Endothelial cell (in vitro differentiated cells): ENCODE measurements at regions not wholly inside any gene's neighbourhood (a gene's known extent, or its start where the extent isn't known, plus 50 kb on each side); places are given as distances from the start of the nearest gene placed in this dataset.
"Not testable (repeated sequence)": the region's sequence is repeated elsewhere in the genome, so short reads cannot be mapped to it uniquely, and the experiment has no call there.

Source experiments
- DNase-seq: peaks from one replicate; pipeline ENCODE4 v3.0.0; 2021; ENCODE audit warnings: low spot score
- H3K27ac Mint-ChIP-seq: one replicate; pipeline ENCODE4 v1.8.0; 2021; ENCODE audit warnings: mixed read lengths, inconsistent platforms; ENCODE audit not compliant: unreplicated experiment
- H3K27me3 Mint-ChIP-seq: one replicate; pipeline ENCODE4 v1.8.0; 2021; ENCODE audit warnings: mild to moderate bottlenecking, moderate library complexity, mixed read lengths, inconsistent platforms; ENCODE audit not compliant: unreplicated experiment
- H3K36me3 Mint-ChIP-seq: one replicate; pipeline ENCODE4 v1.8.0; 2021; ENCODE audit warnings: mild to moderate bottlenecking, low read depth, mixed read lengths, inconsistent platforms; ENCODE audit not compliant: unreplicated experiment
- H3K4me1 Mint-ChIP-seq: one replicate; pipeline ENCODE4 v1.8.0; 2021; ENCODE audit warnings: mild to moderate bottlenecking, mixed read lengths, inconsistent platforms; ENCODE audit not compliant: unreplicated experiment
- H3K4me3 Mint-ChIP-seq: one replicate; pipeline ENCODE4 v1.8.0; 2021; ENCODE audit warnings: mild to moderate bottlenecking, mixed read lengths, inconsistent platforms; ENCODE audit not compliant: unreplicated experiment
- H3K9me3 Mint-ChIP-seq: one replicate; pipeline ENCODE4 v1.8.0; 2021; ENCODE audit warnings: mixed read lengths, inconsistent platforms; ENCODE audit not compliant: unreplicated experiment
- CTCF ChIP-seq: fragments of 200-600 bp; sonication (generic); IDR thresholded peaks from one replicate; pipeline ENCODE4 v1.5.0; 2021; ENCODE audit warnings: antibody characterized with exemption; ENCODE audit not compliant: unreplicated experiment

- H3K9me3 Mint-ChIP-seq = peaks cover 8% of the 10 kb centered on the region
Measured at GRCh38 chr2:85942346-85942957, 53.7 kb upstream of the ST3GAL5 start.

GRCh38 chr2:85941490-85941889 lies 52.7 kb upstream of the ST3GAL5 start:
- H3K36me3 Mint-ChIP-seq = peaks cover 16% of the 10 kb centered on the region
- not testable (repeated sequence) for H3K4me3 Mint-ChIP-seq, H3K27me3 Mint-ChIP-seq, H3K4me1 Mint-ChIP-seq, H3K9me3 Mint-ChIP-seq, H3K27ac Mint-ChIP-seq, DNase-seq

More at GRCh38 chr2:85942346-85942957, 53.7 kb upstream of the ST3GAL5 start:
- no peak overlapping the region for H3K27ac Mint-ChIP-seq
- no peaks in the 10 kb centered on the region for H3K27me3 Mint-ChIP-seq
- no peak for TF ChIP-seq CTCF
- peaks cover 16% of the 10 kb centered on the region for H3K36me3 Mint-ChIP-seq
- no peaks in the 10 kb centered on the region for H3K4me1 Mint-ChIP-seq
- no peak for DNase-seq
- H3K4me3 Mint-ChIP-seq = no peak overlapping the region

GRCh38 chr2:85939131-85939530 lies 50.3 kb upstream of the ST3GAL5 start:
- H3K36me3 Mint-ChIP-seq = peaks cover 13% of the 10 kb centered on the region
- DNase-seq = no peak
- peaks cover 8% of the 10 kb centered on the region for H3K9me3 Mint-ChIP-seq
- H3K27me3 Mint-ChIP-seq = no peaks in the 10 kb centered on the region
- no peak for TF ChIP-seq CTCF
- H3K4me3 Mint-ChIP-seq = no peak overlapping the region
- H3K4me1 Mint-ChIP-seq = peaks cover 10% of the 10 kb centered on the region
- H3K27ac Mint-ChIP-seq = no peak overlapping the region
